Smooth muscle cell (in vitro differentiated cells): ENCODE measurements at regions not wholly inside any gene's neighbourhood (a gene's known extent, or its start where the extent isn't known, plus 50 kb on each side); places are given as distances from the start of the nearest gene placed in this dataset.
"Not testable (repeated sequence)": the region's sequence is repeated elsewhere in the genome, so short reads cannot be mapped to it uniquely, and the experiment has no call there.

Experiments used
- DNase-seq: peaks from one replicate; lab custom pipeline; 2025; ENCODE audit not compliant: unreplicated experiment; lab: John Stamatoyannopoulos, UW
- H2AFZ ChIP-seq: fragments of 200-600 bp; sonication (generic); 2 replicates; pipeline ENCODE4 v1.6.0; 2016; ENCODE audit warnings: antibody characterized with exemption, low read depth, mild to moderate bottlenecking
- H3F3A ChIP-seq: fragments of 200-600 bp; sonication (generic); 2 replicates; pipeline ENCODE4 v1.6.0; 2017; ENCODE audit warnings: antibody characterized with exemption, low read depth
- H3K27ac ChIP-seq: fragments of 200-600 bp; sonication (generic); 2 replicates; pipeline ENCODE4 v1.5.1; 2016; ENCODE audit warnings: low read depth, mild to moderate bottlenecking
- H3K27me3 ChIP-seq: fragments of 200-600 bp; sonication (generic); 2 replicates; pipeline ENCODE4 v1.6.1; 2016; ENCODE audit warnings: low read depth, mild to moderate bottlenecking
- H3K36me3 ChIP-seq: fragments of 200-600 bp; sonication (generic); 2 replicates; pipeline ENCODE4 v1.5.1; 2016; ENCODE audit warnings: low read depth
- H3K4me1 ChIP-seq: fragments of 200-600 bp; sonication (generic); 2 replicates; pipeline ENCODE4 v1.5.1; 2016; ENCODE audit warnings: low read depth
- H3K4me2 ChIP-seq: fragments of 200-600 bp; sonication (generic); 2 replicates; pipeline ENCODE4 v1.6.0; 2016; ENCODE audit warnings: mild to moderate bottlenecking
- H3K4me3 ChIP-seq: fragments of 200-600 bp; sonication (generic); 2 replicates; pipeline ENCODE4 v1.5.1; 2016; ENCODE audit warnings: mild to moderate bottlenecking
- H3K79me2 ChIP-seq: fragments of 200-600 bp; sonication (generic); 2 replicates; pipeline ENCODE4 v1.6.0; 2016; ENCODE audit warnings: low read depth, mild to moderate bottlenecking
- H3K9ac ChIP-seq: fragments of 200-600 bp; sonication (generic); 2 replicates; pipeline ENCODE4 v1.6.0; 2016; ENCODE audit warnings: low read depth
- H3K9me3 ChIP-seq: fragments of 200-600 bp; sonication (generic); replicated peaks from 2 replicates; pipeline ENCODE4 v1.5.1; 2016; ENCODE audit warnings: low read depth
- H4K20me1 ChIP-seq: fragments of 200-600 bp; sonication (generic); 2 replicates; pipeline ENCODE4 v1.6.0; 2016; ENCODE audit warnings: low read depth
- WGBS: methylation state at CpG from one replicate; pipeline ENCODE4 v1.1.7; 2016; ENCODE audit warnings: low lambda C conversion rate; 5-methylcytosine and 5-hydroxymethylcytosine counted together
- TF ChIP-seq, protein P1 (sequence below): fragments of 200-600 bp; sonication (generic); IDR thresholded peaks from 2 replicates; pipeline ENCODE4 v1.5.1; 2017; ENCODE audit warnings: borderline replicate concordance, mild to moderate bottlenecking, antibody characterized with exemption; ENCODE audit not compliant: insufficient read depth, poor library complexity, severe bottlenecking

DNA sequence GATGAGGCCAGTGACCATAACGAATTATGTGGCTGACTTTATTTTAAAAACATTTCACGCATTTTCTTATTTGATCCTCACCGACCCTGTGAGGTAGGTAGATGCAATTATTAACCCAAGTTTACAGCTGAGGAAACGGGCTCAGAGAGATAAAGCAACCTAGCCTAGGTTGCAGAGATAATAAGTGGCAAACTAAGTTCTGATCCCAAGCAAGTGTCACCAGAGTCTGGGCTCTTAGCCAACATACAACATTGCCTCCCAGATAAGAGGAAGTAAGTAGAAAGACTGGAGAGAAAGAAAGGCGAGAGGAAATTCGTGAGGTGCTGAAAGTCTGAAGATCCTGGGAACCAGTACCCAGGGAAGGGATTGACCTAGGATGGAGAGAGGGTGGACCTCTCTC, 77.4 kb upstream of the GPR50 start:
- Histone ChIP-seq H3K27ac (no peak overlapping the region), H3K4me1 (no peaks in the 10 kb centered on the region), H3K79me2 (no peaks in the 10 kb centered on the region), H3K9me3 (no peaks in the 10 kb centered on the region), H2AFZ (no peak overlapping the region), H3F3A (no peaks in the 10 kb centered on the region), H3K27me3 (no peaks in the 10 kb centered on the region), H3K4me2 (no peak overlapping the region), H3K9ac (no peak overlapping the region), H3K36me3 (no peaks in the 10 kb centered on the region), H4K20me1 (no peaks in the 10 kb centered on the region), H3K4me3 (no peak overlapping the region)
- DNase-seq: no peak
- 68% methylated on average over 6 of the region's 6 CpGs for WGBS
- TF ChIP-seq, protein P1, sequence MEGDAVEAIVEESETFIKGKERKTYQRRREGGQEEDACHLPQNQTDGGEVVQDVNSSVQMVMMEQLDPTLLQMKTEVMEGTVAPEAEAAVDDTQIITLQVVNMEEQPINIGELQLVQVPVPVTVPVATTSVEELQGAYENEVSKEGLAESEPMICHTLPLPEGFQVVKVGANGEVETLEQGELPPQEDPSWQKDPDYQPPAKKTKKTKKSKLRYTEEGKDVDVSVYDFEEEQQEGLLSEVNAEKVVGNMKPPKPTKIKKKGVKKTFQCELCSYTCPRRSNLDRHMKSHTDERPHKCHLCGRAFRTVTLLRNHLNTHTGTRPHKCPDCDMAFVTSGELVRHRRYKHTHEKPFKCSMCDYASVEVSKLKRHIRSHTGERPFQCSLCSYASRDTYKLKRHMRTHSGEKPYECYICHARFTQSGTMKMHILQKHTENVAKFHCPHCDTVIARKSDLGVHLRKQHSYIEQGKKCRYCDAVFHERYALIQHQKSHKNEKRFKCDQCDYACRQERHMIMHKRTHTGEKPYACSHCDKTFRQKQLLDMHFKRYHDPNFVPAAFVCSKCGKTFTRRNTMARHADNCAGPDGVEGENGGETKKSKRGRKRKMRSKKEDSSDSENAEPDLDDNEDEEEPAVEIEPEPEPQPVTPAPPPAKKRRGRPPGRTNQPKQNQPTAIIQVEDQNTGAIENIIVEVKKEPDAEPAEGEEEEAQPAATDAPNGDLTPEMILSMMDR: no peak

DNA sequence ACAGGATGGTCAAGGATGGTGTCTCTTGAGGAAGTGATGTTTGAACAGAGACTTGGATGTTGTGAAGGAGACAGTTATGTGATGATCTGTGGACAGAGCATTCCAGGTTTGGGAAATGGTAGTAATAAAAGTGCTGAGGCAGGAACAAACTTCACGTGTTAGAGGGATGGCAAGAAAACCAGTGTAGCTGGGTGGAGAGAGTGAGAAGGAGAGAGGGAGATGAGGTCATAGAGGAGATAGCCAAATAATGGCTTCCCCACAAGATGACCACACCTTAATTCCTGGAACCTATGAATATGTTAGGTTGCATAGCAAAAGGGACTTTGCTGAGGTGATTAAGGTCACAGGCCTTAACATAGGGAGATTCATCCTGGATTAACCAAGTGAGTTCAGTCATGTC, 75.6 kb upstream of the GPR50 start:
- Histone ChIP-seq H3K36me3 (no peaks in the 10 kb centered on the region), H3K27ac (no peak overlapping the region), H3K4me3 (no peak overlapping the region), H3K4me1 (no peaks in the 10 kb centered on the region), H3K4me2 (no peak overlapping the region), H3K9me3 (no peaks in the 10 kb centered on the region), H2AFZ (no peak overlapping the region), H3F3A (no peaks in the 10 kb centered on the region), H3K27me3 (no peaks in the 10 kb centered on the region), H3K79me2 (no peaks in the 10 kb centered on the region), H3K9ac (no peak overlapping the region), H4K20me1 (no peaks in the 10 kb centered on the region)
- WGBS: 60% methylated on average over 1 of the region's 1 CpG
- TF ChIP-seq, protein P1: no peak
- DNase-seq: no peak

DNA sequence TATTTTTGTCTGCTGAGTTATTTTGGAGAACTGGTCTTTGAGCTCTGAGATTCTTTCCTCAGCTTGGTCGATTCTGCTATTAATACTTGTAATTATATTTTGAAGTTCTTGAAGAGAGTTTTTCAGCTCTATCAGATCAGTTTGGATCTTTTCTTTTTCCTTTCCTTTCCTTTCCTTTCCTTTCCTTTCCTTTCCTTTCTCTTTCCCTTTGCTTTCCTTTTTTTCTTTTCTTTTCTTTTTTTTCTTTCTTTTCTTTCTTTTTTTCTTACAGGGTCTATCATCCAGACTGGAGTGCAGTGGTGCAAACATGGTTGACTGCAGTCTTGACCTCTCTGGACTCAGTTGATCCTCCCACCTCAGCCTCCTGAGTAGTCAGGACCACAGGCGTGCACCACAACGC, 63.2 kb upstream of the GPR50 start:
- not testable (repeated sequence) for H3K36me3 ChIP-seq, H3K4me1 ChIP-seq, H3K27me3 ChIP-seq, H3K9me3 ChIP-seq, H3F3A ChIP-seq, H4K20me1 ChIP-seq, H3K9ac ChIP-seq, H3K79me2 ChIP-seq, H2AFZ ChIP-seq, DNase-seq, H3K4me2 ChIP-seq, H3K27ac ChIP-seq, H3K4me3 ChIP-seq
- WGBS: 83% methylated on average over 3 of the region's 3 CpGs
